Osteocyte (in vitro differentiated cells): ENCODE measurements at regions not wholly inside any gene's neighbourhood (a gene's known extent, or its start where the extent isn't known, plus 50 kb on each side); places are given as distances from the start of the nearest gene placed in this dataset.

Experiments used
- DNase-seq: peaks from one replicate; pipeline ENCODE4 v3.0.0; 2021; ENCODE audit warnings: mixed read lengths; ENCODE audit not compliant: unreplicated experiment; ENCODE audit errors: extremely low spot score
- H3K27ac Mint-ChIP-seq: one replicate; pipeline ENCODE4 v1.8.0; 2021; ENCODE audit warnings: mild to moderate bottlenecking, mixed read lengths; ENCODE audit not compliant: unreplicated experiment
- H3K27me3 Mint-ChIP-seq: one replicate; pipeline ENCODE4 v1.8.0; 2021; ENCODE audit warnings: mixed read lengths; ENCODE audit not compliant: unreplicated experiment
- H3K36me3 Mint-ChIP-seq: one replicate; pipeline ENCODE4 v1.8.0; 2021; ENCODE audit warnings: mixed read lengths; ENCODE audit not compliant: unreplicated experiment
- H3K4me1 Mint-ChIP-seq: one replicate; pipeline ENCODE4 v1.8.0; 2021; ENCODE audit warnings: mixed read lengths; ENCODE audit not compliant: unreplicated experiment
- H3K4me3 Mint-ChIP-seq: one replicate; pipeline ENCODE4 v1.8.0; 2021; ENCODE audit warnings: mild to moderate bottlenecking, moderate library complexity, mixed read lengths; ENCODE audit not compliant: unreplicated experiment
- H3K9me3 Mint-ChIP-seq: one replicate; pipeline ENCODE4 v1.8.0; 2021; ENCODE audit warnings: mixed read lengths; ENCODE audit not compliant: unreplicated experiment
- TF ChIP-seq, protein P1 (sequence below): fragments of 200-600 bp; sonication (generic); IDR thresholded peaks from 2 replicates; pipeline ENCODE4 v1.5.0; 2021; ENCODE audit warnings: antibody characterized with exemption, mild to moderate bottlenecking, moderate library complexity

DNA sequence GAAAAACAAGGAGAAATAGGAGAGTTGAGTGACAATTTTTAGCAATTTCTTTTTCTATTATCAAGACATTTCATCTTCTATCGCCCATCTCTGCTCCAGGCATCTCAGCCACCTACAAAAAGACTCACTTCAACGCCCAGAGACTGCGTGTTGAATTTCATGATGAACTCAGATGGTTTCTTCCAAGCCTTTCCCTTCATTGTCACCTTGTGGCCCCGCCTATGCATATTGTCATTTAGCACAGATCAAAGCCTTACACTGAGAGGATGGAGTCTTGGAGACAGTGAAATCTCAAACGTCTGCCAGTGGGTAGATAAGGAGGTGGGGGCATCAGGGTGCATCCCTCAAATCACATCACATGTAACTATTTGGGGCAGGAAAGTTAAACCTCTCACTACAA, 319.4 kb downstream of the SIPA1L2 start:
- TF ChIP-seq, protein P1, sequence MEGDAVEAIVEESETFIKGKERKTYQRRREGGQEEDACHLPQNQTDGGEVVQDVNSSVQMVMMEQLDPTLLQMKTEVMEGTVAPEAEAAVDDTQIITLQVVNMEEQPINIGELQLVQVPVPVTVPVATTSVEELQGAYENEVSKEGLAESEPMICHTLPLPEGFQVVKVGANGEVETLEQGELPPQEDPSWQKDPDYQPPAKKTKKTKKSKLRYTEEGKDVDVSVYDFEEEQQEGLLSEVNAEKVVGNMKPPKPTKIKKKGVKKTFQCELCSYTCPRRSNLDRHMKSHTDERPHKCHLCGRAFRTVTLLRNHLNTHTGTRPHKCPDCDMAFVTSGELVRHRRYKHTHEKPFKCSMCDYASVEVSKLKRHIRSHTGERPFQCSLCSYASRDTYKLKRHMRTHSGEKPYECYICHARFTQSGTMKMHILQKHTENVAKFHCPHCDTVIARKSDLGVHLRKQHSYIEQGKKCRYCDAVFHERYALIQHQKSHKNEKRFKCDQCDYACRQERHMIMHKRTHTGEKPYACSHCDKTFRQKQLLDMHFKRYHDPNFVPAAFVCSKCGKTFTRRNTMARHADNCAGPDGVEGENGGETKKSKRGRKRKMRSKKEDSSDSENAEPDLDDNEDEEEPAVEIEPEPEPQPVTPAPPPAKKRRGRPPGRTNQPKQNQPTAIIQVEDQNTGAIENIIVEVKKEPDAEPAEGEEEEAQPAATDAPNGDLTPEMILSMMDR, result no peak
- no peaks in the 10 kb centered on the region for H3K36me3 Mint-ChIP-seq
- H3K27me3 Mint-ChIP-seq, result no peaks in the 10 kb centered on the region
- H3K4me3 Mint-ChIP-seq, result no peak overlapping the region
- peaks cover 8% of the 10 kb centered on the region for H3K9me3 Mint-ChIP-seq
- peaks cover 12% of the 10 kb centered on the region for H3K4me1 Mint-ChIP-seq
- H3K27ac Mint-ChIP-seq, result no peak overlapping the region
- no peak for DNase-seq

DNA sequence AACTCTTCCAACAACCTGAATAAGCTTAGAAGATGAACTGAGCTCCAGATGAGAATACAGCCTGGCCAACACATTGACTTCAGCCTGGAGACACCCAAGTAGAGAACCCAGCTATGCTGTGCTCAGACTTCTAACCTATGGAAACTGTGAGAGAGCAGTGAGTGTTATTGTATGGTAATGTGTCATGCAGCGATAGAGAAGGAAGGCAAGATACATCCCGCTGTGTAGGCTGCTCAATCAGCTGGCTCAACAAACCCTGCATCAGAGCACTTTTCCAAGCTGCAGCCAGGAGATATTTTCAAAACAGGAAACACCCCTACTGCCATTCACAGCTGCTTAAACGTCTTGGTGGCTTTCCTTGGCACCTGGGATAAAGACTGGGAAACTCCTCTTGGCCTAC, 321.3 kb downstream of the SIPA1L2 start:
- no peaks in the 10 kb centered on the region for H3K36me3 Mint-ChIP-seq
- H3K9me3 Mint-ChIP-seq, result peaks cover 8% of the 10 kb centered on the region
- no peak for DNase-seq
- no peaks in the 10 kb centered on the region for H3K27me3 Mint-ChIP-seq
- H3K27ac Mint-ChIP-seq, result no peak overlapping the region
- TF ChIP-seq, protein P1, result no peak
- H3K4me1 Mint-ChIP-seq, result peaks cover 15% of the 10 kb centered on the region
- no peak overlapping the region for H3K4me3 Mint-ChIP-seq

DNA sequence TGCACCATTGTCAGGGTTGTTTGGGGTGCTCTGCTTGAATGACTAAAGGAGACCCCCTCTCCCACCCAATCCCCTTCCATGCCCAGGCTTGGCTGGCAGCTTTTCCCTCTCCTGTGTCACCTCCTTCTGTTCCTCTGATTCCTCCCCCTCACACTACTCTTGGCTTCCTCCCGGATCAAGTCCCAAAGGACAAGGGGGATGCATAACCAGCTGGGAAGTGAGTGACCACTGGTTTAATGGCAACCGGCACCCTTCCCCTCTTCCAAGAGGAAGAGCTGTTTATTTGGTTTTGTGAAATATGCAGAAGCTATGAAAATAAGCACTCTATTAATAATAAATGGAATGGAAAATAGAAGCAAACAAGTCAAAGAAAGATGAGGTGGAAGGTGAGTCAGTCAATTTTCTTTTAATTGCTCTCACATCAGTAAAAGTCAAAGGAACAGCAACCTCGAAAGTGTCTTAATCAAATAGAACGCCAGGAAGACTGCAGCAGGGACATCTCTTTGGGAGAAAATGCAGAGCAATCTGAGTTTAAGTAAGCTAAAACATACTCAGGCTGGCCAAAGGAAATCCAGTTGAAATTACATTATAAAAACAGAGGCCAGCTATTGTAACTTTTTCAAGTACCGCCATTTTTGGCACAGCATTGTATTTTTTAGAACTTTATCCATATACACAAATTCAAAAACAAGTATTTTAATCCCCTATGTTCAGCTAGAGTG, 322.5 kb downstream of the SIPA1L2 start:
- DNase-seq, result no peak
- no peaks in the 10 kb centered on the region for H3K27me3 Mint-ChIP-seq
- H3K4me3 Mint-ChIP-seq, result no peak overlapping the region
- no peak overlapping the region for H3K27ac Mint-ChIP-seq
- no peaks in the 10 kb centered on the region for H3K9me3 Mint-ChIP-seq
- H3K36me3 Mint-ChIP-seq, result no peaks in the 10 kb centered on the region
- peaks cover 15% of the 10 kb centered on the region for H3K4me1 Mint-ChIP-seq
- TF ChIP-seq, protein P1, result no peak

DNA sequence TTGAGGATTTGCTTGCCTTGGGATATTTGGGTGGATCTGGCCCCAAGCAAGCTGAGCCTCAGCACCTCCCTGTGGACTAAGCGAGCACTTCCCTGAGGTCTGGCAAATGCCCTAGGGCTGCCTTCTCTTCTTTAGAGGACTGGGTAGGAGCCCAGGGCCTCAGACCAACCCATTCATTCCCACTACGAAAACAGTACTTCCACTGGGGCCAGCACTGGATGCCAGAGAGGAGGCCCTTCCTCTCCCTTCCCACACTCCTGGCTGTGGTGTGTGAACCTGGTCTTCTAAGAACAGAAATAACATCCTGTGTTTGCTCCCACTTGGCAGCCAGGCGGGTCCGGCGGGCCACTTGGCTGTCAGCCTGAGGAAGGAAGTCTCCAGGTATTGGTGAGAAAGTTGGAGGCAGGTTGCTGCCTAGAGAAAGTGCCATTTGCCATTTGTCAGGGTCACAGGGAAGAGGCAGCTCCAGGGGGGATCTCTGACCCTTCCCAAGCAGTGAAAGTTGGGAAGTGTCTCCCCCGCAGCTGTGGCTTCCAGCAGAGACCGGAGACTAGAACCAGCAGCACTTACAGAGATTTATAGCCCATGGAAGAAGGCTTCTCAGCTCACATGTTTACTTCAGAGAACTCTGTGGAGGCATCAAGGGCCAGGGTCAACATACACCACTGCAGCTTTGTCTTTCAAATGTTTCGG, 323.5 kb downstream of the SIPA1L2 start:
- H3K4me1 Mint-ChIP-seq, result peaks cover 15% of the 10 kb centered on the region
- H3K9me3 Mint-ChIP-seq, result no peaks in the 10 kb centered on the region

DNA sequence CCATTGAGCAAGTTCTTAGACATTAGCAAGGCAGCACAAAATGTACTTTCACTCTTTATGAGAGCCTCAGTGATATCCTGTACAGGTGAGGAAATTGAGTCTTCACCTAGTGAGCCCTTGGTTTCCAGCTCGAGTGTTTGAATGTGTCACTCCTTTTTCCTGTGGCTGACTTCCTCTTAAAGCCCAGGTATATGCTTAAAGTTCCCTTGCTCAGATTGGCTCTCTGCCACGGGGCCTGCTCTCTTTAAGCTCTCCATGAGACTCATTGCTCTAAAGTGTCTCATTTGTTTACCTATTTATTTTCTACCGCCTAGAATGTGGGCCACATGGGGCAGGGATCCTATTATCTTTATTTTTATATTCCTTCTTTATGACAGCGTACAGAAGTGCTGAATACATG, 324.9 kb downstream of the SIPA1L2 start:
- TF ChIP-seq, protein P1, result no peak
- no peak overlapping the region for H3K4me3 Mint-ChIP-seq
- no peaks in the 10 kb centered on the region for H3K27me3 Mint-ChIP-seq
- no peaks in the 10 kb centered on the region for H3K36me3 Mint-ChIP-seq
- H3K4me1 Mint-ChIP-seq, result peaks cover 19% of the 10 kb centered on the region
- no peaks in the 10 kb centered on the region for H3K9me3 Mint-ChIP-seq
- no peak overlapping the region for H3K27ac Mint-ChIP-seq
- no peak for DNase-seq

More for the DNA sequence above, 323.5 kb downstream of the SIPA1L2 start:
- H3K27ac Mint-ChIP-seq, result no peak overlapping the region
- DNase-seq, result no peak
- TF ChIP-seq, protein P1, result peak; percentile 25
- no peaks in the 10 kb centered on the region for H3K27me3 Mint-ChIP-seq
- H3K36me3 Mint-ChIP-seq, result no peaks in the 10 kb centered on the region
- H3K4me3 Mint-ChIP-seq, result no peak overlapping the region
